Neural progenitor cell (in vitro differentiated cells): ENCODE measurements at regions not wholly inside any gene's neighbourhood (a gene's known extent, or its start where the extent isn't known, plus 50 kb on each side); places are given as distances from the start of the nearest gene placed in this dataset.
"Not testable (repeated sequence)": the region's sequence is repeated elsewhere in the genome, so short reads cannot be mapped to it uniquely, and the experiment has no call there.

Experiments used
- DNase-seq: peaks from one replicate; pipeline ENCODE4 v3.0.0-alpha.2; 2016; ENCODE audit warnings: low spot score
- H2AFZ ChIP-seq: fragments of 200-600 bp; sonication (generic); replicated peaks from 2 replicates; pipeline ENCODE4 v1.6.1; 2016; ENCODE audit warnings: antibody characterized with exemption
- H3F3A ChIP-seq: fragments of 200-600 bp; sonication (generic); 2 replicates; pipeline ENCODE4 v1.6.1; 2016; ENCODE audit warnings: antibody characterized with exemption, low read depth
- H3K27ac ChIP-seq: fragments of 200-600 bp; sonication (generic); 2 replicates; pipeline ENCODE4 v1.5.1; 2016; ENCODE audit warnings: mild to moderate bottlenecking
- H3K27me3 ChIP-seq: fragments of 200-600 bp; sonication (generic); 2 replicates; pipeline ENCODE4 v1.6.1; 2016; ENCODE audit warnings: mild to moderate bottlenecking, moderate library complexity
- H3K36me3 ChIP-seq: fragments of 200-600 bp; sonication (generic); 2 replicates; pipeline ENCODE4 v1.5.1; 2016
- H3K4me1 ChIP-seq: fragments of 200-600 bp; sonication (generic); 2 replicates; pipeline ENCODE4 v1.6.1; 2016; ENCODE audit warnings: mixed run types
- H3K4me2 ChIP-seq: fragments of 200-600 bp; sonication (generic); 2 replicates; pipeline ENCODE4 v1.6.1; 2016
- H3K4me3 ChIP-seq: fragments of 200-600 bp; sonication (generic); 2 replicates; pipeline ENCODE4 v1.5.1; 2016
- H3K79me2 ChIP-seq: fragments of 200-600 bp; sonication (generic); 2 replicates; pipeline ENCODE4 v1.6.1; 2016; ENCODE audit warnings: low read depth
- H3K9ac ChIP-seq: fragments of 200-600 bp; sonication (generic); 2 replicates; pipeline ENCODE4 v1.6.1; 2016
- H3K9me3 ChIP-seq: fragments of 200-600 bp; sonication (generic); 2 replicates; pipeline ENCODE4 v1.5.1; 2016; ENCODE audit warnings: low read depth
- H4K20me1 ChIP-seq: fragments of 200-600 bp; sonication (generic); 2 replicates; pipeline ENCODE4 v1.6.1; 2016; ENCODE audit warnings: low read depth
- H3K27ac Mint-ChIP-seq: 3 replicates; pipeline ENCODE4 v1.8.0; 2021; ENCODE audit warnings: mixed read lengths
- H3K27me3 Mint-ChIP-seq: 2 replicates; pipeline ENCODE4 v1.8.0; 2022; ENCODE audit warnings: low read depth, mild to moderate bottlenecking, inconsistent platforms, moderate library complexity, mixed read lengths; ENCODE audit not compliant: insufficient read depth
- H3K36me3 Mint-ChIP-seq: 3 replicates; pipeline ENCODE4 v1.8.0; 2021; ENCODE audit warnings: mixed read lengths
- H3K4me1 Mint-ChIP-seq: 3 replicates; pipeline ENCODE4 v1.8.0; 2021; ENCODE audit warnings: mixed read lengths
- H3K4me3 Mint-ChIP-seq: 3 replicates; pipeline ENCODE4 v1.8.0; 2021; ENCODE audit warnings: mild to moderate bottlenecking, moderate library complexity, mixed read lengths
- H3K9me3 Mint-ChIP-seq: 3 replicates; pipeline ENCODE4 v1.8.0; 2020; ENCODE audit warnings: mixed read lengths
- EZH2 ChIP-seq: fragments of 200-600 bp; sonication (generic); IDR thresholded peaks from 2 replicates; pipeline ENCODE4 v1.6.1; 2017; ENCODE audit warnings: antibody characterized with exemption, mild to moderate bottlenecking, moderate library complexity
- EZH2phosphoT487 ChIP-seq: fragments of 200-600 bp; sonication (generic); IDR thresholded peaks from 2 replicates; pipeline ENCODE4 v1.6.1; 2017; ENCODE audit warnings: antibody characterized with exemption
- TF ChIP-seq, protein P1 (sequence below): fragments of 200-600 bp; sonication (generic); IDR thresholded peaks from 2 replicates; pipeline ENCODE4 v1.5.1; 2017; ENCODE audit warnings: antibody characterized with exemption, mild to moderate bottlenecking

DNA sequence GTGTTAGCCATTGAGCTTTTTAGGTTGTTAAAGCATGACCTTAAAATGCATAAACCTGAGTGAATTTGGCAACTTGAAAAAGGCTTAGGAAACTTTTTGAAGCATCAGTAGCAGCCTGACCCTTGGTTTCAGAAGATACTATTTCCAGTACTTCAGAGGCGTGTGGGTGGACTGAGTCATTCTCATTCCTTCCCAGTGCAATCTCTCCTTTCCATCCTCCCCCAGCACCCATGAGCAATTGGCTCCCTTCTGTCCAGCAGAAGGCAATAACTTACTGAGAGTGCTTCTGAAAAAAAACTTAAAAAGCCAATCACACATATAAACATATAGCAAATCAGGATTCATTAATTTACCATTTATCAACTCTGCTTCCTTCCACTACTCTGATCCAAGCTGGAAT is 299.3 kb upstream of the STXBP6 start:
- H3K36me3 ChIP-seq, result no peaks in the 10 kb centered on the region
- TF ChIP-seq EZH2 (no peak), EZH2phosphoT487 (no peak)
- TF ChIP-seq, protein P1, sequence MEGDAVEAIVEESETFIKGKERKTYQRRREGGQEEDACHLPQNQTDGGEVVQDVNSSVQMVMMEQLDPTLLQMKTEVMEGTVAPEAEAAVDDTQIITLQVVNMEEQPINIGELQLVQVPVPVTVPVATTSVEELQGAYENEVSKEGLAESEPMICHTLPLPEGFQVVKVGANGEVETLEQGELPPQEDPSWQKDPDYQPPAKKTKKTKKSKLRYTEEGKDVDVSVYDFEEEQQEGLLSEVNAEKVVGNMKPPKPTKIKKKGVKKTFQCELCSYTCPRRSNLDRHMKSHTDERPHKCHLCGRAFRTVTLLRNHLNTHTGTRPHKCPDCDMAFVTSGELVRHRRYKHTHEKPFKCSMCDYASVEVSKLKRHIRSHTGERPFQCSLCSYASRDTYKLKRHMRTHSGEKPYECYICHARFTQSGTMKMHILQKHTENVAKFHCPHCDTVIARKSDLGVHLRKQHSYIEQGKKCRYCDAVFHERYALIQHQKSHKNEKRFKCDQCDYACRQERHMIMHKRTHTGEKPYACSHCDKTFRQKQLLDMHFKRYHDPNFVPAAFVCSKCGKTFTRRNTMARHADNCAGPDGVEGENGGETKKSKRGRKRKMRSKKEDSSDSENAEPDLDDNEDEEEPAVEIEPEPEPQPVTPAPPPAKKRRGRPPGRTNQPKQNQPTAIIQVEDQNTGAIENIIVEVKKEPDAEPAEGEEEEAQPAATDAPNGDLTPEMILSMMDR, result no peak
- H3K27ac ChIP-seq, result no peak overlapping the region
- no peak for DNase-seq
- peaks cover 7% of the 10 kb centered on the region for H3K9me3 ChIP-seq
- no peaks in the 10 kb centered on the region for H4K20me1 ChIP-seq
- no peak overlapping the region for H3K27ac Mint-ChIP-seq
- H3K27me3 ChIP-seq, result no peaks in the 10 kb centered on the region
- H3K27me3 Mint-ChIP-seq, result no peaks in the 10 kb centered on the region
- H3K4me1 Mint-ChIP-seq, result no peaks in the 10 kb centered on the region
- H3K4me1 ChIP-seq, result no peaks in the 10 kb centered on the region
- no peak overlapping the region for H3K9ac ChIP-seq
- H3K79me2 ChIP-seq, result no peaks in the 10 kb centered on the region
- H3K4me2 ChIP-seq, result no peak overlapping the region
- no peak overlapping the region for H3K4me3 Mint-ChIP-seq
- peaks cover 6% of the 10 kb centered on the region for H3K9me3 Mint-ChIP-seq
- H3K36me3 Mint-ChIP-seq, result no peaks in the 10 kb centered on the region
- H3F3A ChIP-seq, result no peaks in the 10 kb centered on the region
- no peak overlapping the region for H3K4me3 ChIP-seq
- no peak overlapping the region for H2AFZ ChIP-seq

DNA sequence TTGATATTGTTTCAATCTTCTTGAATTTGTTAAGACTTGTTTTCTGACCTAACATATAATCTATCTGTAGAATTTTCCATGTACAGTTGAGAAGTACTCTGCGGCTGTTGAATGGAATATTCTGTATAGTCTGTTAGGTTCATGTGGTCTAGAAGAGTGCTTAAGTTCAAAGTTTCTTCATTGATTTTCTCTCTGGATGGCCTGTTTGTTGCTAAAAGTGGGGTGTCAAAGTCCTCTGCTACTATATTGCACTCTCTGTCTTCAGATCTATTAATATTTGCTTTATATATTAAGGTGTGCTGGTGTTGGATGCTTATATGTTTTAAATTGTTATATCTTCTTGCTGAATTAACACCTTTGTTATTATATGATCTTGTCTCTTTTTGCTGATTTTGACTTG is 290.9 kb upstream of the STXBP6 start:
- Histone ChIP-seq H4K20me1 (no peaks in the 10 kb centered on the region), H3K27ac (no peak overlapping the region), H3K27me3 (no peaks in the 10 kb centered on the region), H3K4me3 (no peak overlapping the region), H3F3A (no peaks in the 10 kb centered on the region), H3K9ac (no peak overlapping the region), H3K79me2 (no peaks in the 10 kb centered on the region), H3K9me3 (peaks cover 27% of the 10 kb centered on the region), H3K4me2 (no peak overlapping the region), H2AFZ (no peak overlapping the region), H3K4me1 (no peaks in the 10 kb centered on the region), H3K36me3 (no peaks in the 10 kb centered on the region)
- no peak for DNase-seq
- peaks cover 15% of the 10 kb centered on the region for H3K9me3 Mint-ChIP-seq
- H3K4me3 Mint-ChIP-seq, result no peak overlapping the region
- H3K36me3 Mint-ChIP-seq, result no peaks in the 10 kb centered on the region
- H3K4me1 Mint-ChIP-seq, result no peaks in the 10 kb centered on the region
- TF ChIP-seq EZH2phosphoT487 (no peak), EZH2 (no peak)
- TF ChIP-seq, protein P1, result no peak
- no peak overlapping the region for H3K27ac Mint-ChIP-seq
- no peaks in the 10 kb centered on the region for H3K27me3 Mint-ChIP-seq

DNA sequence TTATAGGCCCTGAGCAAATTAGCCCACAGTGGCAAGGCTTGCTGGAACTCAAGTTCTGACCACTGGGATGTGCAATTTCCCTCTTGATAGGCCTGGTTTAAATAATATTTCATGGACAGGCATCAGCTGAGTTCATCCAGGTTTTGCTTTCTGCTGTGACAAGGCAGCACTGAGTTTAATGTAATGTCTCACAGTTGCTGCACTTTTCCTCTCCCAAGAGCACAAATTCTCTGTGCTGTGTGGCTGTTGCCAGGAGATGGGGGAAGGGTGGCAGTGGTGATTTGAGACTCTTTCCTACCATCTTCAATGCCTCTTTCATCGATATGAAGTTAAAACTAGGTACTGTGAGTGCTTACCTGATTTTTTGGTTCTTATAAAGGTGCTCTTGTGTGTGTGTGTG is 272.8 kb upstream of the STXBP6 start:
- Mint-ChIP-seq H3K4me3 (no peak overlapping the region), H3K9me3 (no peaks in the 10 kb centered on the region), H3K27ac (no peak overlapping the region), H3K4me1 (no peaks in the 10 kb centered on the region), H3K36me3 (no peaks in the 10 kb centered on the region), H3K27me3 (no peaks in the 10 kb centered on the region)
- no peaks in the 10 kb centered on the region for H3F3A ChIP-seq
- H3K9me3 ChIP-seq, result peaks cover 12% of the 10 kb centered on the region
- H3K9ac ChIP-seq, result no peak overlapping the region
- peaks cover 3% of the 10 kb centered on the region for H3K36me3 ChIP-seq
- H3K27me3 ChIP-seq, result no peaks in the 10 kb centered on the region
- TF ChIP-seq, protein P1, result no peak
- TF ChIP-seq EZH2 (no peak), EZH2phosphoT487 (no peak)
- H3K4me2 ChIP-seq, result no peak overlapping the region
- no peaks in the 10 kb centered on the region for H3K4me1 ChIP-seq
- no peak overlapping the region for H3K27ac ChIP-seq
- H4K20me1 ChIP-seq, result no peaks in the 10 kb centered on the region
- H3K79me2 ChIP-seq, result no peaks in the 10 kb centered on the region
- DNase-seq, result no peak
- no peak overlapping the region for H3K4me3 ChIP-seq
- H2AFZ ChIP-seq, result no peak overlapping the region

DNA sequence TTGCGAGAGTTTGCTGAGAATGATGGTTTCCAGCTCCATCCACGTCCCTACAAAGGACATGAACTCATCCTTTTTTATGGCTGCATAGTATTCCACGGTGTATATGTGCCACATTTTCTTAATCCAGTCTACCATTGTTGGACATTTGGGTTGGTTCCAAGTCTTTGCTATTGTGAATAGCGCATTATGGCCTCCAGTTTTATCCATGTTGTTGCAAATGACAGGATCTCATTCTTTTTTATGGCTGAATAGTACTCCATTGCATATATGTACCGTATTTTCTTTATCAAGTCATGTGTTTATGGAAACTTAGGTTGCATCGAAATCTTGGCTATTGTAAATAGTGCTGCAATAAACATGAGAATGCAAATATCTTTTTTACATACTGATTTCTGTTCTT is 266.1 kb upstream of the STXBP6 start:
- not testable (repeated sequence) for H3K36me3 Mint-ChIP-seq, H3K4me1 Mint-ChIP-seq, H2AFZ ChIP-seq, H3K27ac Mint-ChIP-seq, H3K9me3 Mint-ChIP-seq, H3K36me3 ChIP-seq, H3K4me1 ChIP-seq, H3K79me2 ChIP-seq, H3K4me3 Mint-ChIP-seq, H3F3A ChIP-seq, H3K9ac ChIP-seq, H3K27me3 Mint-ChIP-seq, H3K4me3 ChIP-seq, H3K27me3 ChIP-seq, DNase-seq, H3K27ac ChIP-seq, H3K4me2 ChIP-seq, H4K20me1 ChIP-seq
- peaks cover 34% of the 10 kb centered on the region for H3K9me3 ChIP-seq
